ENCODE measurements at regions not wholly inside any gene's neighbourhood (a gene's known extent, or its start where the extent isn't known, plus 50 kb on each side); places are given as distances from the start of the nearest gene placed in this dataset.

DNA sequence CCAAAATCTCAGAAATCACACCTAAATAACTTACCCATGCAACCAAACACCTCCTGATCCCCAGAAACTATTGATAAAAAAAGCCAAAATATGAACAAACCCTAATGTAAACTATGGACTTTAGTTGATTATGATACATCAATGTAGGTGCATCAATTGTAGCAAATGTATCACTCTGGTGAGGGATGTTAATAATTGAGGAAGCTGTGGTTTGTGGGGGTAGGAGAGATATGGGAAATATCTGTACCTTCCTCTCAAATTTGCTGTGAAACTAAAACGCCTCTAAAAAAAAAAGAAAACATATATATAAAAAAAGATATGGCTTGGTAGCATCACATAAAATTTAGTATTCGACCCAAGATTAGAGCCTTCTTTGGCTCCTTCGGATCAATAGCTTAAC lies 144.3 kb upstream of the CPEB2 start:
- Histone ChIP-seq H3K79me2 (ENCODE audit: insufficient read depth, low read length) (no peaks in the 10 kb centered on the region), H3K4ac (ENCODE audit: low read depth, low read length) (no peak overlapping the region), H3K23ac (ENCODE audit: insufficient read length, low read depth, low read length) (no peak overlapping the region), H3K9me3 (ENCODE audit: control insufficient read depth, low read depth, low read length) (no peaks in the 10 kb centered on the region), H3K27ac (ENCODE audit: insufficient read length, low read depth, low read length) (no peak overlapping the region), H3K14ac (ENCODE audit: insufficient read depth, low read length) (no peak overlapping the region), H3T11ph (ENCODE audit: low read length) (no peak overlapping the region), H3K9ac (ENCODE audit: extremely low read depth, insufficient read length, low read length) (no peak overlapping the region), H4K5ac (ENCODE audit: insufficient read length, low read depth, low read length) (no peak overlapping the region), H2BK15ac (ENCODE audit: low read depth, low read length) (no peak overlapping the region), H4K8ac (replicated peaks; ENCODE audit: insufficient read length, low read depth, low read length) (no peak overlapping the region), H3K27me3 (ENCODE audit: insufficient read depth, low read length) (no peaks in the 10 kb centered on the region; the same call in 1 of the 2 replicates), H3K23me2 (ENCODE audit: insufficient read length, low read depth, low read length, poor library complexity, severe bottlenecking) (no peaks in the 10 kb centered on the region), H3K4me1 (ENCODE audit: insufficient read depth, low read length) (no peaks in the 10 kb centered on the region; the same call in 1 of the 2 replicates), H2AFZ (ENCODE audit: low read length) (no peak overlapping the region), H2BK120ac (ENCODE audit: low read depth, low read length, poor library complexity, severe bottlenecking) (no peak overlapping the region), H4K91ac (ENCODE audit: insufficient read length, low read depth, low read length) (no peak overlapping the region), H2AK5ac (ENCODE audit: insufficient read length, low read length) (no peak overlapping the region), H3K79me1 (ENCODE audit: insufficient read depth, low read depth, low read length, poor library complexity, severe bottlenecking) (no peaks in the 10 kb centered on the region), H2BK5ac (ENCODE audit: insufficient read length, low read length) (no peak overlapping the region), H2BK12ac (ENCODE audit: insufficient read length, low read depth, low read length) (no peak overlapping the region), H3K18ac (ENCODE audit: insufficient read length, low read depth, low read length) (no peak overlapping the region), H2BK20ac (ENCODE audit: low read depth, low read length, poor library complexity, severe bottlenecking) (no peak overlapping the region), H3K4me2 (ENCODE audit: insufficient read depth, insufficient read length, low read length) (no peak overlapping the region), H4K20me1 (ENCODE audit: control insufficient read depth, insufficient read depth, insufficient read length) (no peaks in the 10 kb centered on the region), H3K56ac (ENCODE audit: insufficient read length, low read depth, low read length) (no peak overlapping the region)
- H3K27me3 Mint-ChIP-seq (ENCODE audit: low read depth) = peaks cover 50% of the 10 kb centered on the region
- H3K36me3 Mint-ChIP-seq (ENCODE audit: insufficient read depth in 1 of 3, low read depth in 3 of 3) = peaks cover 0 to 24% (median 5%) of the 10 kb centered on the region in 3 experiments; a peak in 5 of 7 replicates
- DNase-seq = no peak
- no peak overlapping the region; a peak in 1 of 7 replicates for H3K27ac Mint-ChIP-seq
- WGBS (ENCODE audit: extremely low coverage, insufficient read length, low lambda C conversion rate) = no CpG with 5 or more reads among the region's 3 CpGs
- no peak overlapping the region for H3K4me3 Mint-ChIP-seq
- H3K9me3 Mint-ChIP-seq = peaks cover 3 to 13% of the 10 kb centered on the region in 2 experiments; a peak in 3 of 5 replicates
- TF ChIP-seq, protein P1, sequence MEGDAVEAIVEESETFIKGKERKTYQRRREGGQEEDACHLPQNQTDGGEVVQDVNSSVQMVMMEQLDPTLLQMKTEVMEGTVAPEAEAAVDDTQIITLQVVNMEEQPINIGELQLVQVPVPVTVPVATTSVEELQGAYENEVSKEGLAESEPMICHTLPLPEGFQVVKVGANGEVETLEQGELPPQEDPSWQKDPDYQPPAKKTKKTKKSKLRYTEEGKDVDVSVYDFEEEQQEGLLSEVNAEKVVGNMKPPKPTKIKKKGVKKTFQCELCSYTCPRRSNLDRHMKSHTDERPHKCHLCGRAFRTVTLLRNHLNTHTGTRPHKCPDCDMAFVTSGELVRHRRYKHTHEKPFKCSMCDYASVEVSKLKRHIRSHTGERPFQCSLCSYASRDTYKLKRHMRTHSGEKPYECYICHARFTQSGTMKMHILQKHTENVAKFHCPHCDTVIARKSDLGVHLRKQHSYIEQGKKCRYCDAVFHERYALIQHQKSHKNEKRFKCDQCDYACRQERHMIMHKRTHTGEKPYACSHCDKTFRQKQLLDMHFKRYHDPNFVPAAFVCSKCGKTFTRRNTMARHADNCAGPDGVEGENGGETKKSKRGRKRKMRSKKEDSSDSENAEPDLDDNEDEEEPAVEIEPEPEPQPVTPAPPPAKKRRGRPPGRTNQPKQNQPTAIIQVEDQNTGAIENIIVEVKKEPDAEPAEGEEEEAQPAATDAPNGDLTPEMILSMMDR (conservative IDR thresholded peaks at IDR 0.05) = no peak
- peaks cover 11 to 19% of the 10 kb centered on the region in 2 experiments for H3K4me1 Mint-ChIP-seq

Measured in H9 (cell line).